Upper lobe of left lung (tissue), 6 donors: ENCODE measurements at regions not wholly inside any gene's neighbourhood (a gene's known extent, or its start where the extent isn't known, plus 50 kb on each side); places are given as distances from the start of the nearest gene placed in this dataset.

ENCODE experiments used
- ATAC-seq, 2 donors: fragments of 200-7000 bp; cut with Tn5 transposase; one replicate each; pipeline ENCODE4 v1.9.1; 2022; ENCODE audit warnings: mild to moderate bottlenecking in 2 of 2, moderate library complexity in 2 of 2; ENCODE audit not compliant: low FRiP score in 2 of 2
- DNase-seq, 2 donors: peaks; one replicate each; pipeline ENCODE4 v3.0.0-alpha.2; 2019 to 2020
- H3K27ac ChIP-seq, 4 donors: fragments of 200-600 bp; sonication (generic); one replicate each; pipeline ENCODE4 v1.5.1; 2016 to 2019
- H3K27me3 ChIP-seq, 4 donors: fragments of 200-600 bp; sonication (generic); one replicate each; pipeline ENCODE4 v1.5.1; 2017 to 2019
- H3K36me3 ChIP-seq, 4 donors: fragments of 200-600 bp; sonication (generic); one replicate each; pipeline ENCODE4 v1.5.1; 2016 to 2019
- H3K4me1 ChIP-seq, 4 donors: fragments of 200-600 bp; sonication (generic); one replicate each; pipeline ENCODE4 v1.5.1; 2018 to 2019
- H3K4me3 ChIP-seq, 4 donors: fragments of 200-600 bp; sonication (generic); one replicate each; pipeline ENCODE4 v1.5.1; 2017 to 2019; ENCODE audit warnings: mild to moderate bottlenecking in 2 of 4, moderate library complexity in 1 of 4
- H3K9me3 ChIP-seq, 4 donors: fragments of 200-600 bp; sonication (generic); one replicate each; pipeline ENCODE4 v1.5.1; 2018 to 2019
- CTCF ChIP-seq, 6 experiments: fragments of 450-650 bp in 4 of 6; fragments of 200-600 bp in 2 of 6; sonication (generic) in 2 of 6; IDR thresholded peaks; one replicate each; pipeline ENCODE4 v1.5.1; 2016 to 2019; ENCODE audit warnings: antibody characterized with exemption in 6 of 6
- EP300 ChIP-seq, 4 donors: sonication (generic); formaldehyde crosslinking; IDR thresholded peaks; one replicate each; pipeline ENCODE4 v1.5.1; 2017; ENCODE audit warnings: antibody characterized with exemption in 4 of 4, control low read depth in 2 of 4
- POLR2A ChIP-seq, 4 donors: fragments of 450-650 bp; IDR thresholded peaks; one replicate each; pipeline ENCODE4 v1.5.1; 2016 to 2017; ENCODE audit warnings: antibody characterized with exemption in 4 of 4, mild to moderate bottlenecking in 2 of 4
- POLR2AphosphoS5 ChIP-seq, 2 donors: sonication (generic); formaldehyde crosslinking; IDR thresholded peaks; one replicate each; pipeline ENCODE4 v1.5.1; 2017; ENCODE audit warnings: antibody characterized with exemption in 2 of 2
- WGBS, 2 donors: methylation state at CpG; one replicate each; pipeline ENCODE4 v1.1.5; 2017 to 2018; 5-methylcytosine and 5-hydroxymethylcytosine counted together
- donor health status: DM: no; HTN: no; CAD: no; lungs with moderate emphysema.
- donor health status: DM: no; HTN: yes; CAD: no; lungs with severe emphysema.

GRCh38 chr6:9463311-9463710 is 951.6 kb downstream of the TFAP2A start:
- H3K9me3 ChIP-seq, result no peaks in the 10 kb centered on the region
- no peaks in the 10 kb centered on the region for H3K36me3 ChIP-seq
- 76 to 85% methylated on average over 4 of the region's 4 CpGs for WGBS, 2 donors
- ATAC-seq (no peak), DNase-seq (no peak)
- no peak overlapping the region for H3K27ac ChIP-seq
- TF ChIP-seq CTCF (IDR thresholded peaks at IDR 0.05) (no peak), EP300 (IDR thresholded peaks at IDR 0.05) (no peak), POLR2AphosphoS5 (IDR thresholded peaks at IDR 0.05) (no peak), POLR2A (IDR thresholded peaks at IDR 0.05) (no peak)
- no peak overlapping the region for H3K4me3 ChIP-seq
- no peaks in the 10 kb centered on the region for H3K27me3 ChIP-seq
- no peaks in the 10 kb centered on the region for H3K4me1 ChIP-seq

- no peak for ATAC-seq
- no peaks in the 10 kb centered on the region for H3K9me3 ChIP-seq
- H3K4me3 ChIP-seq, result no peak overlapping the region
- H3K4me1 ChIP-seq, result no peaks in the 10 kb centered on the region
- H3K27me3 ChIP-seq, result no peaks in the 10 kb centered on the region
- no peak for DNase-seq
- TF ChIP-seq POLR2AphosphoS5 (IDR thresholded peaks at IDR 0.05) (no peak), CTCF (IDR thresholded peaks at IDR 0.05) (no peak), EP300 (IDR thresholded peaks at IDR 0.05) (no peak), POLR2A (IDR thresholded peaks at IDR 0.05) (no peak)
- 70 to 80% methylated on average over 3 of the region's 3 CpGs for WGBS, 2 donors
- no peak overlapping the region for H3K27ac ChIP-seq
- H3K36me3 ChIP-seq, result no peaks in the 10 kb centered on the region
Observed at GRCh38 chr6:9461188-9461587, 953.7 kb downstream of the TFAP2A start.

- TF ChIP-seq POLR2AphosphoS5 (IDR thresholded peaks at IDR 0.05) (no peak), CTCF (IDR thresholded peaks at IDR 0.05) (no peak), POLR2A (IDR thresholded peaks at IDR 0.05) (no peak), EP300 (IDR thresholded peaks at IDR 0.05) (no peak)
- H3K9me3 ChIP-seq, result no peaks in the 10 kb centered on the region
- H3K36me3 ChIP-seq, result no peaks in the 10 kb centered on the region
- ATAC-seq (no peak), DNase-seq (no peak)
- no peak overlapping the region for H3K4me3 ChIP-seq
- H3K27ac ChIP-seq, result no peak overlapping the region
- 93 to 96% methylated on average over 1 of the region's 1 CpG for WGBS, 2 donors
- no peaks in the 10 kb centered on the region for H3K27me3 ChIP-seq
- no peaks in the 10 kb centered on the region for H3K4me1 ChIP-seq
Observed at GRCh38 chr6:9458424-9458823, 956.5 kb downstream of the TFAP2A start.

- TF ChIP-seq POLR2AphosphoS5 (IDR thresholded peaks at IDR 0.05) (no peak), CTCF (IDR thresholded peaks at IDR 0.05) (no peak), EP300 (IDR thresholded peaks at IDR 0.05) (no peak), POLR2A (IDR thresholded peaks at IDR 0.05) (no peak)
- Histone ChIP-seq H3K36me3 (no peaks in the 10 kb centered on the region), H3K4me3 (no peak overlapping the region), H3K4me1 (no peaks in the 10 kb centered on the region), H3K27ac (no peak overlapping the region), H3K9me3 (peaks cover 0 to 3% (median 0%) of the 10 kb centered on the region in 4 donors), H3K27me3 (no peaks in the 10 kb centered on the region)
- DNase-seq (no peak), ATAC-seq (no peak)
- 39 to 43% methylated on average over 7 of the region's 7 CpGs for WGBS, 2 donors
Observed at GRCh38 chr6:9455864-9456658, 958.8 kb downstream of the TFAP2A start.
